BLaER1 (cell line): ENCODE measurements at regions not wholly inside any gene's neighbourhood (a gene's known extent, or its start where the extent isn't known, plus 50 kb on each side); places are given as distances from the start of the nearest gene placed in this dataset.
"Not testable (repeated sequence)": the region's sequence is repeated elsewhere in the genome, so short reads cannot be mapped to it uniquely, and the experiment has no call there.

Experiments
- H3K27ac ChIP-seq: shearing (Covaris generic); formaldehyde crosslinking; 2 replicates; pipeline ENCODE4 v1.8.1; 2022
- H3K27me3 ChIP-seq: shearing (Covaris generic); formaldehyde crosslinking; 2 replicates; pipeline ENCODE4 v1.8.1; 2022
- H3K36me3 ChIP-seq: shearing (Covaris generic); formaldehyde crosslinking; 2 replicates; pipeline ENCODE4 v1.8.1; 2022
- H3K4me1 ChIP-seq: shearing (Covaris generic); formaldehyde crosslinking; 2 replicates; pipeline ENCODE4 v1.8.1; 2022
- H3K4me2 ChIP-seq: shearing (Covaris generic); formaldehyde crosslinking; 2 replicates; pipeline ENCODE4 v1.8.1; 2022
- H3K4me3 ChIP-seq: shearing (Covaris generic); formaldehyde crosslinking; 2 replicates; pipeline ENCODE4 v1.8.1; 2022
- H3K9ac ChIP-seq: shearing (Covaris generic); formaldehyde crosslinking; 2 replicates; pipeline ENCODE4 v1.8.1; 2022
- H3K9me3 ChIP-seq: shearing (Covaris generic); formaldehyde crosslinking; 2 replicates; pipeline ENCODE4 v1.8.1; 2022
- H4K20me1 ChIP-seq: shearing (Covaris generic); formaldehyde crosslinking; 2 replicates; pipeline ENCODE4 v1.8.1; 2022
- Cebpa-rat ChIP-seq: shearing (Covaris generic); IDR thresholded peaks from 2 replicates; pipeline ENCODE4 v1.8.1; 2022

DNA sequence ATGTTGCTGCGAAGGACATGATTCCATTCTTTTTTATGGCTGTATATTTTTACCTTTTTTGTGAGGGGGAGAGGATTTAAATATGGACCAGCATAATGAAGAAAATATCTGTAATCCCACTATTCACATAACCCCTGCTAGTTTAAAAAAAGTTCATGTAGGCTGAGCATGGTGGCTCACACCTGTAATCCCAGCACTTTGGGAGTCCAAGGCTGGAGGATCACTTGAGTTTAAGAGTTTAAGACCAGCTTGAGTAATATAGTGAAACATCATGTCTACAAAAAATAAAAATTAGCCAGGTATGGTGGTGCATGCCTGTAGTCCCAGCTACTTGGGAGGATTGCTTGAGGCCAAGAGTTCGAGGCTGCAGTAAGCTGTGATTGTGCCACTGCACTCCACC is 99.8 kb upstream of the TPTE start:
- not testable (repeated sequence) for H3K36me3 ChIP-seq, H3K27me3 ChIP-seq, H3K9ac ChIP-seq, H3K4me3 ChIP-seq, H3K4me2 ChIP-seq, H3K4me1 ChIP-seq, H4K20me1 ChIP-seq, H3K27ac ChIP-seq, H3K9me3 ChIP-seq

DNA sequence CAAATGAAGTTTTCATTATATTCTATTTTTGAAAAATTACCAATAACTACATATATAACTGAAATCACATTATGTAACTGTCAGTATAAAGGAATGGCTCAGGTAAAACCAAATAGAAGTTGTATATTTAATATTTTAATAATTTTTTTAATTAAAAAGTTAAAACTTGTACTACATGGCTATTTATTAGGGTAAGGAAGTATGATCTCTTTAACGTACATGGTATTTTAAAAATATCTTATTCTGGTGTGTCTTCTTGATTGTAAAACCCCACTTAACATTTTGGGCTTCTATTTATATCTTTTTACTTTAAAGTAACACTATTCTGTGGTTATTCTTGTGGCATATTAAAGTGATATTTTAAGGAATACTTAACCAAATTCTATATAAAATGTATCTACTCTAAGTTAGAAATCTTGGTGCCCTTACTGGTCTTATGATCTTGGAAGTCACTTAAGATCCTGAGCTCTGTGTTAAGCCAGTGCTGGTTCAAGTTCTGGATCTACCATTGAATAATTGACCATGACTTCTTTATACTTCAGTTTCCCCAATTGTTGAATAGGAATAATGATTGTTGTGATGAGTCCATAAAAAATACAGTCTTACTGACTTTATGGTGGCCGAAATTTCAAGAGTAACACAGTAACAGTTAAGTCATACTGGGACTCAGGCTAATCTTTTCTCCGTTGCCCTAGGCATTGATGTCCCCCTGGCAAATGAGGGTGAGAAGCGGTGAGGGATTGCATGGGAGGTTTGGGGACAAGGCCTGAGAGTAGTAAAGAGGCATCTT is 97.1 kb upstream of the TPTE start:
- not testable (repeated sequence) for H3K27me3 ChIP-seq, H4K20me1 ChIP-seq, H3K36me3 ChIP-seq, H3K4me2 ChIP-seq, H3K4me3 ChIP-seq, H3K9ac ChIP-seq, H3K4me1 ChIP-seq, H3K9me3 ChIP-seq, H3K27ac ChIP-seq

DNA sequence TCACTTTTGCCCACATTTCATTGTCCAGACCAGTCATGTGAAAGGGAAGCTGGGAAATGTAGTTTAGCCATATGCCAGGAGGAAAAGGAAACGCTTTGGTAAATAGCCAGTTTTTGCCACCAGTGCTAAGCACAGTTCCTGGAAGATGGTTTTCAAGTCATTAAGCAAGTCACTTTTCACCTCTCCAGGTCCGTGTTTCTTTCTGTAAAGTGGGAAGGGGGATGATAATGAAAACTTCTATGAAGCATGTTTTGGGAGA is 96.6 kb upstream of the TPTE start:
- not testable (repeated sequence) for H3K27me3 ChIP-seq, H3K4me3 ChIP-seq, H3K9ac ChIP-seq, H3K4me2 ChIP-seq, H3K9me3 ChIP-seq, H4K20me1 ChIP-seq, H3K36me3 ChIP-seq, H3K4me1 ChIP-seq, H3K27ac ChIP-seq

DNA sequence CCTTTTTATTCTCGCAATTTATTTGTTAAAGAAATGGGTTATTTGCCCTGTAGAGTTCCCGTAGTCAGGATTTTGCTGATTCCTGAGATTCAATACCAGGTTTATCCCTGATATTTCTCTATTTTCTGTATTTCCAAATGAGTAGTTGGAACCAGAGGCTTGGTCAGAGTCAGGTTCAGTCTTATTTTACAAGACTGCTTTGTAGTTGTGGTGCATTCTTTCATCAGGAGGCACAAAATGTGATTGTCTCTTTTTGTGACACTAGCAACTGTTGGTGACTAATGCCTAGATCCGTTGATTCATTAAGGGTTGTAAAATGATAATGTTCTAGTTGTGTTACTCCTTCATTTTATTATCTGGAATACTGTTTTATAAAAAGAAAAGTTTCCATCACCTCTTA is 95.5 kb upstream of the TPTE start:
- Histone ChIP-seq H3K4me1 (no peaks in the 10 kb centered on the region), H4K20me1 (no peaks in the 10 kb centered on the region), H3K4me3 (no peak overlapping the region), H3K9me3 (no peaks in the 10 kb centered on the region), H3K27me3 (no peaks in the 10 kb centered on the region), H3K27ac (no peak overlapping the region), H3K9ac (no peak overlapping the region), H3K36me3 (no peaks in the 10 kb centered on the region), H3K4me2 (no peak overlapping the region)
- TF ChIP-seq Cebpa-rat: no peak

DNA sequence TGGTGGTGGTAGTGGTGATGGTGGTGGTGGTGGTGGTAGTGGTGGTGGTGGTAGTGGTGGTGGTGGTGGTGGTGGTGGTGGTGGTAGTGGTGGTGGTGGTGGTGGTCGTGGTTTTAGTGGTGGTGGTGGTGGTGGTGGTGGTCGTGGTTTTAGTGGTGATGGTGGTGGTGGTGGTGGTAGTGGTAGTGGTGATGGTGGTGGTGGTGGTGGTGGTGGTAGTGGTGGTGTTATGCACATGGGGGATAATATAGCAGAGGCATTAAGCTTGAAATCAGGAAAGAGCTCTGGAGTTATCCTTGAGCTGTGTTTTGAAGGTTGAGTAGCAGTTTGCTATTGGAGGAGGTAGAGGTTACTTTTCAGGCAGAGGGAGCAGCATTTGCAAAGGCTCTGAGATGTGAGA is 94.6 kb upstream of the TPTE start:
- H3K4me2 ChIP-seq, H3K4me3 ChIP-seq, H4K20me1 ChIP-seq, H3K9me3 ChIP-seq, H3K27me3 ChIP-seq, H3K27ac ChIP-seq, H3K4me1 ChIP-seq, H3K9ac ChIP-seq, H3K36me3 ChIP-seq: not testable (repeated sequence)

DNA sequence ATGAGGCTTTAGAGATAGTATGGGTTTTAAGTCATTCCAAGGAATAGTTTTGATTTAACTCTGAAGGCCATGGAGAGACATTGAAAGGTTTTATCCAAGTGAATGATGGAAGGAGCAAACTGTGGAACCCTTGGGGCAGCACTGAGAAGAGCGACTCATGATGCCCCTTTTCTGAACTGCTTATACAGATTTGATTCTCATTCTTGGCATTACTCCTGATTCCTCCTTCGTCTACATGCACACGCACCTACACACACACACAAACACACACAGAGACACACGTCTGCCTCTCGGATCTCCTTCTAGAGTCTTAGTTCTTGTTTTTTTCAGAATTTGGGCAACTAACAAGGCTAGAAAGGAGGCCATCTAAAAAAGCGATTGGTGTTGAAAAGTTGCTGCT is 94.1 kb upstream of the TPTE start:
- H3K9ac ChIP-seq, H3K9me3 ChIP-seq, H4K20me1 ChIP-seq, H3K36me3 ChIP-seq, H3K27me3 ChIP-seq, H3K4me3 ChIP-seq, H3K4me2 ChIP-seq, H3K27ac ChIP-seq, H3K4me1 ChIP-seq: not testable (repeated sequence)

DNA sequence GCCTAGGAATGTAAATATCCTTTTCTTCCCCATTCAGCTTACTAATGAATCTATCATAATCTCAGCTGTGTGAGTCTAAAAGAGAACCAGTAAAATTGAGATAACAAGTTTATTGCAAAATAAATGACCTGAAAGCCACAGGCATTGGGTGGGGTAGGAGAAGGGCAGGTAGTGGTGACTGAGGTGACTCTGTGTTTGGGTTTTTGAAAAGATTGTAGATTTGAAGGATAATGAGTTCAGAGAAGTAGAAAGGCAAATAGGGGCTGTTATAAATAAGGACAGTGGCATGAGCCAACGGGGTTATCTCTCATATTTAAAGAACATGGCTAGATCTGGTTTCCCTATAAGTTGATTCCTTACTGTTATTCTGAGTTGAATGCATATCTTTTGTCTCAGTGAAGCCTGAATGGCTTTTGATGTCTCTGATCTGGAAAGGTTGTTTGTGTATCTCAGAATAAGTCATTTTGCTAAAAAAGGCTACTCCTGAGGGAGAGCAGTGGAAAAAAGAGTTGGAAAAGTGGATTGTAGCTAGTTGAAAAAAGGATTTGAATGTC is 92.3 kb upstream of the TPTE start:
- not testable (repeated sequence) for H3K4me2 ChIP-seq, H3K36me3 ChIP-seq, H3K4me1 ChIP-seq, H4K20me1 ChIP-seq, H3K9ac ChIP-seq, H3K9me3 ChIP-seq, H3K4me3 ChIP-seq, H3K27me3 ChIP-seq, H3K27ac ChIP-seq

DNA sequence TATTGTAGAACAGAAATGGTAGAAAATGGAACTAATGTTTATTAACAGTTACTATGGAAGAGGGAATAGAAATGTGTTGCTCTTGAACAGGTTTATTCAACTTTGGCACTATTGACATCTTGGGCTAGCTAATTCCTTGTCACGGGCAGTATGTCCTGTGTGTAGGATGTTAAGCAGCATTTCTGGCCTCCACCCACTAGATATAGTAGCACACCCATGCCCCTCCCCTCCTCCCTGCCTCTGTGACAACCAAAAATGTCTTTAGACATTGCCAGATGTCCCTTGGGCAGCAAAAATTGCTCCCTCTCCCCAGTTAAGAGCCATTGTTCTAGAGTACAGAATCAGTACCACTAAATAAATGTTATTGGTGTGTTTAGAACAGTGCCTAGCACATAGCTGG is 91.4 kb upstream of the TPTE start:
- H3K9me3 ChIP-seq: peaks cover 10% of the 10 kb centered on the region; the same call in 1 of the 2 replicates
- H3K4me3 ChIP-seq: no peak overlapping the region
- H3K4me2 ChIP-seq: no peak overlapping the region
- H4K20me1 ChIP-seq: no peaks in the 10 kb centered on the region
- no peak overlapping the region for H3K9ac ChIP-seq
- H3K36me3 ChIP-seq: no peaks in the 10 kb centered on the region
- H3K27me3 ChIP-seq: no peaks in the 10 kb centered on the region
- no peak overlapping the region for H3K27ac ChIP-seq
- TF ChIP-seq Cebpa-rat: no peak
- no peaks in the 10 kb centered on the region for H3K4me1 ChIP-seq

DNA sequence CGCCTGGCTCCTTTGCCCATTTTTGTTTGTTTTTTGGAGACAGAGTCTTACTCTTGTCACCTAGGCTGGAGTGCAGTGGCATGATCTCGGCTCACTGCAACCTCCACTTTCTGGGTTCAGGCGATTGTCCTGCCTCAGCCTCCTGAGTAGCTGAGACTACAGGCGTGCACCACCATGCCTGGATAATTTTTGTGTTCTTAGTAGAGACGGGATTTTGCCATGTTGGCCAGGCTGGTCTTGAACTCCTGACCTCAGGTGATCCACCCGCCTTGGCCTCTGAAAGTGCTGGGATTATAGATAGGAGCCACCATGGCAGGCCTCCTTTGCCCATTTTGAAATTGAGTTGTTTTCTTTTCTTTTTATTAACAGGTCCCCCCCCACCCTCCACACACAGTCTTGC is 89.4 kb upstream of the TPTE start:
- H3K27me3 ChIP-seq, H4K20me1 ChIP-seq, H3K4me2 ChIP-seq, H3K36me3 ChIP-seq, H3K4me3 ChIP-seq, H3K27ac ChIP-seq, H3K9ac ChIP-seq, H3K4me1 ChIP-seq: not testable (repeated sequence)
- peaks cover 10% of the 10 kb centered on the region; the same call in 1 of the 2 replicates for H3K9me3 ChIP-seq

DNA sequence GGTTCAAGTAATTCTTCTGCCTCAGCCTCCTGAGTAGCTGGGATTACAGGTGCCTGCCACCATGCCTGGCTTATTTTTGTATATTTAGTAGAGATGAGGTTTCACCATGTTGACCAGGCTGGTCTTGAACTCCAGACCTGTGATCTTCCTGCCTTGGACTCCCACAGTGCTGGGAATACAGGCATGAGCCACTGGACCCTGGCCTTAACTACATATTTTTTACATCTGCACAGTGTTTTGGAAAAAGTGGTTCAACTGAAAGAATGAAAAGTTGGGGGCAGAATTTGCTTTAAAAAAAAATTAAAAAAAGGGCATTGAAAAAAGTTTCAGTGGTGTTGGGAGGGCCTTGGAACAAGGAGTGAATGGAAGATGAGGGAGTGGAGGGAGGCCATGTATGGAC is 88.9 kb upstream of the TPTE start:
- not testable (repeated sequence) for H3K4me1 ChIP-seq, H3K4me3 ChIP-seq
- peaks cover 13% of the 10 kb centered on the region; the same call in 1 of the 2 replicates for H3K9me3 ChIP-seq

DNA sequence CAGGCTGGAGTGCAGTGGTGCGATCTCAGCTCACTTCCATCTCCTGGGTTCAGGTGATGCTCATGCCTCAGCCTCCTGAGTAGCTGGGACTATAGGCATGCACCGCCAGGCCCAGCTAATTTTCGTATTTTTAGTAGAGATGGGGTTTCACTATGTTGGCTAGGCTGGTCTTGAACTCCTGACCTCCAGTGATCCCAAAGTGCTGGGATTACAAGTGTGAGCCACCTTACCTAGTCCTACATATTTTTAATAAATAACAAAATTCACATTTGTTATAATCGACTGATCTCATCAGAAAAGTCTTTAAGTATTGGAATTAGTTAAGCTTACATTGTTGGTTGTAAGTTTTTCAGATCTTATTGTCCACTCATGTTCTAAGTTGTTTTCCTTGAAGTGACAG is 83.4 kb upstream of the TPTE start:
- not testable (repeated sequence) for H3K4me3 ChIP-seq, H3K27ac ChIP-seq, H3K4me1 ChIP-seq, H3K9ac ChIP-seq, H3K27me3 ChIP-seq, H3K36me3 ChIP-seq, H4K20me1 ChIP-seq, H3K4me2 ChIP-seq
- peaks cover 25% of the 10 kb centered on the region for H3K9me3 ChIP-seq

More for the DNA sequence above, 88.9 kb upstream of the TPTE start:
- H3K4me2 ChIP-seq, H3K27ac ChIP-seq, H4K20me1 ChIP-seq, H3K36me3 ChIP-seq, H3K9ac ChIP-seq, H3K27me3 ChIP-seq: not testable (repeated sequence)

DNA sequence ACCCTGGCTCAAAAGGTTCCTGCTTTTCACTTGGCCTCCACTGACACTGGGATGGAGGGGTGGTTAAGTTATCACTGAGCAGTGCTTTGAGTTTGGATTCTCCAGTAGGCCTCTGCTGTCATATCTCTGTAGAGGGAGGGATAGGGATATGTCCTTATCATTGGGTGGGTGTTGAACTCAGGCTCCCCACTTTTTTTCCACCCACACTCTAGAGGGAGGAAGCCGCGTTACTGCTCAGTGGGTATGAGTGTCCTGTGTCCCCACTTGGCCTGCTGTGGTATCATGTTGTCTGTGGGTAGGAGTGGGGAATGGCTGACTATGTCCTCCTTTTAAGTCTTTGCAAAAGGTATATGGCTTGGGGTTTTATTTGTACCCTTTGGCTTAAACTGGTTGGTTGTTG is 80.7 kb upstream of the TPTE start:
- H3K9me3 ChIP-seq: peaks cover 20% of the 10 kb centered on the region
- H3K4me1 ChIP-seq, H3K27me3 ChIP-seq, H3K4me3 ChIP-seq, H3K9ac ChIP-seq, H3K36me3 ChIP-seq, H4K20me1 ChIP-seq, H3K27ac ChIP-seq, H3K4me2 ChIP-seq: not testable (repeated sequence)

DNA sequence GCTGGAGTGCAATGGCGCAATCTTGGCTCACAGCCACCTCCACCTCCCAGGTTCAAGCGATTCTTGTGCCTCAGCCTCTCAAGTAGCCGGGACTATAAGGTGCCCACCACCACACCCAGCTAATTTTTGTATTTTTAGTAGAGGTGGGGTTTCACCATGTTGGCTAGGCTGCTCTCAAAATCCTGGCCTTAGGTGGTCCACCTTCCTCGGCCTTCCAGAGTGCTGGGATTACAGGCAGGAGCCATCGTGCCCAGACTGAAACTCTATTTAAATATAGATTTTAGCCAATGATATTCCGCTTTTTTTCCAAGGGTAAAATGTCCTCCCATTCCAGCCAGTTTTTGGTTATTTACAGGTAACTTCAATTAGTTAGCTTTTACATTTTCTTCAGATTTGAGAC is 79.4 kb upstream of the TPTE start:
- not testable (repeated sequence) for H3K4me2 ChIP-seq, H3K9ac ChIP-seq, H3K4me3 ChIP-seq, H3K27ac ChIP-seq, H3K27me3 ChIP-seq, H3K4me1 ChIP-seq, H3K36me3 ChIP-seq, H4K20me1 ChIP-seq
- H3K9me3 ChIP-seq: peaks cover 20% of the 10 kb centered on the region

DNA sequence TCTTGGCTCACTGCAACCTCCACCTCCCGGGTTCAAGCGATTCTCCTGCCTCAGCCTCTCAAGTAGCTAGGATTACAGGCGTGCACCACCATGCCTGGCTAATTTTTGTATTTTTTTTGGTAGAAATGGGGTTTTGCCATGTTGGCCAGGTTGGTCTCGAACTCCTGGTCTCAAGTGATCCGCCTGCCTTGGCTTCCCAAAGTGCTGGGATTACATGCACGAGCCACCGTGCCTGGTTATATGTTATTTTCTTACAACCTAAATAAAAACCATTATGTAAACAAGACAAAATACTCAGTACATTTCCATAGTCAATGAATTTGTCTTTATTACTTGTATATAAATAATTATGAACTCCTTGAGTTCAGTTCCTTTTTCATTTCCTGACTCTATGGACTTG is 75.7 kb upstream of the TPTE start:
- not testable (repeated sequence) for H3K4me2 ChIP-seq, H3K27ac ChIP-seq, H3K9ac ChIP-seq, H3K4me1 ChIP-seq, H3K9me3 ChIP-seq, H4K20me1 ChIP-seq, H3K27me3 ChIP-seq, H3K36me3 ChIP-seq, H3K4me3 ChIP-seq

DNA sequence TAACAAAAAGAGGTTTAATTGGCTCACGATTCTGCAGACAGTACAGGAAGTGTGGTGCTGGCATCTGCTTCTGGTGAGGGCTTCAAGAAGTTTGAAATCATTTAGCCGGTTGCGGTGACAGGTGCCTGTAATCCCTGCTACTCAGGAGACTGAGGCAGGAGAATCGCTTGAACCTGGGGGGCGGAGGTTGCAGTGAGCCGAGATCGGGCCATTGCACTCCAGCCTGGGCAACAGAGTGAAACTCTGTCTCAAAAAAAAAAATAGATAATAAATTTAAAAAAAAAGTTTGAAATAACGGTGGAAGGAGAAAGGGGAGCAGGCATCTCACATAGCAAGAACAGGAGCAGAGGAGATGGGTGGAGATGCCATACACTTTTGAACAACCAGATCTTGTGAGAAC is 71.9 kb upstream of the TPTE start:
- H3K4me3 ChIP-seq, H4K20me1 ChIP-seq, H3K27ac ChIP-seq, H3K9ac ChIP-seq, H3K27me3 ChIP-seq, H3K4me2 ChIP-seq, H3K9me3 ChIP-seq, H3K4me1 ChIP-seq, H3K36me3 ChIP-seq: not testable (repeated sequence)
